ENCODE measurements at regions not wholly inside any gene's neighbourhood (a gene's known extent, or its start where the extent isn't known, plus 50 kb on each side); places are given as distances from the start of the nearest gene placed in this dataset.

DNA sequence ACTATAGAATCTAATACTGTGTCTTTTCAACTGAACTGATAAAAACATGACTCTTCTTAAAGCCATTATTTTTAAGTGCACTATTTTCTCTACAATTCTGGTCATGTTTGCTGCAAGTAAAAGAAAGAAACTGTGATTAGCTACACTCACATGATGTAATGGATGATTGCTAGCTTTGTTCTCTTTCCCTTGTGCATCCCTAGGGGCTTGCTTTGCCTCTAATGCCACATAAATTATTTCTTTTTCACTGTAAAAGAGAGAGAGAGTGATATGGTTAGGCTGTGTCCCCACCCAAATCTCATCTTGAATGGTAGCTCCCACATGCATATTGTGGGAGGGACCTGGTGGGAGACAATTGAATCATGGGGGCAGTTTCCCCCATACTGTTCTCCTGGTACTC is 630.2 kb upstream of the NR3C2 start:
- H2BK15ac ChIP-seq (ENCODE audit: low read length): no peak overlapping the region
- no peak overlapping the region for H2AFZ ChIP-seq (ENCODE audit: low read length)
- H3K4me1 ChIP-seq (replicated peaks in 1 of 4; ENCODE audit: control insufficient read depth in 3 of 4, insufficient read depth in 4 of 4, low read length in 3 of 4): no peaks in the 10 kb centered on the region
- H3K56ac ChIP-seq (replicated peaks; ENCODE audit: insufficient read length, low read depth, low read length): no peak overlapping the region
- no peak overlapping the region for H3K9ac ChIP-seq (replicated peaks in 1 of 4; ENCODE audit: extremely low read depth in 1 of 4, low read depth in 3 of 4, low read length in 3 of 4)
- no peak overlapping the region for H2BK12ac ChIP-seq (ENCODE audit: low read depth, low read length)
- DNase-seq (ENCODE audit: low read depth in 1 of 2, low spot score in 2 of 2) (no peak), FAIRE-seq (no peak)
- no peak overlapping the region for H3K4me2 ChIP-seq (ENCODE audit: insufficient read depth in 1 of 2, low read depth in 2 of 2, low read length in 2 of 2)
- no peak overlapping the region for H3K14ac ChIP-seq (ENCODE audit: insufficient read length)
- no peaks in the 10 kb centered on the region for H3K9me3 ChIP-seq (ENCODE audit: insufficient read depth in 2 of 2, low read depth in 1 of 2, low read length in 1 of 2)
- H3K36me3 ChIP-seq (ENCODE audit: control insufficient read depth in 2 of 4, insufficient read depth in 4 of 4, low read length in 3 of 4): no peaks in the 10 kb centered on the region
- no peaks in the 10 kb centered on the region for H3K27me3 ChIP-seq (replicated peaks in 1 of 4; ENCODE audit: control insufficient read depth in 3 of 4, extremely low read depth in 1 of 4, insufficient read depth in 3 of 4, low read length in 3 of 4)
- no peak overlapping the region for H2AK5ac ChIP-seq (ENCODE audit: low read depth, low read length)
- no peak overlapping the region for H3K4me3 ChIP-seq (ENCODE audit: extremely low read depth in 1 of 4, insufficient read depth in 2 of 4, low read depth in 3 of 4, low read length in 4 of 4)
- no peak overlapping the region for H4K8ac ChIP-seq (ENCODE audit: extremely low read depth, insufficient read depth, low read length)
- CTCF ChIA-PET (ENCODE audit: partially characterized antibody): no interaction called here
- H2BK120ac ChIP-seq (replicated peaks; ENCODE audit: low read depth, low read length): no peak overlapping the region
- no peak overlapping the region for H4K91ac ChIP-seq (replicated peaks; ENCODE audit: insufficient read length, low read length)
- no peaks in the 10 kb centered on the region for H3K79me2 ChIP-seq (ENCODE audit: control insufficient read depth in 1 of 2, insufficient read depth in 2 of 2, low read length in 2 of 2)
- no peak overlapping the region for H2BK5ac ChIP-seq (ENCODE audit: low read depth, low read length)
- H3K27ac ChIP-seq (ENCODE audit: low read depth, low read length): no peak overlapping the region
- H3K4ac ChIP-seq (replicated peaks; ENCODE audit: insufficient read length, low read depth, low read length): no peak overlapping the region
- H3K18ac ChIP-seq (ENCODE audit: extremely low read depth, low read length): no peak overlapping the region
- no peak overlapping the region for H2BK20ac ChIP-seq (ENCODE audit: low read length)
- H3K79me1 ChIP-seq (ENCODE audit: low read depth, low read length): no peaks in the 10 kb centered on the region
- H3K23ac ChIP-seq (ENCODE audit: insufficient read length): no peak overlapping the region
- H3K23me2 ChIP-seq (ENCODE audit: low read depth, low read length): no peaks in the 10 kb centered on the region
- TF ChIP-seq TAF1 (IDR thresholded peaks at IDR 0.05; ENCODE audit: low read depth, low read length): no peak
- no peak for TF ChIP-seq BRCA1 (IDR thresholded peaks at IDR 0.05; ENCODE audit: low read depth, low read length)
- no peak for TF ChIP-seq TBP (IDR thresholded peaks at IDR 0.05; ENCODE audit: low read depth, low read length)
- TF ChIP-seq YY1 (IDR thresholded peaks at IDR 0.05; ENCODE audit: low read depth, low read length): no peak
- TF ChIP-seq SP4 (IDR thresholded peaks at IDR 0.05; ENCODE audit: low read length): no peak
- no peak for TF ChIP-seq RXRA (IDR thresholded peaks at IDR 0.05; ENCODE audit: insufficient read depth, low read depth, low read length)
- TF ChIP-seq RBBP5 (IDR thresholded peaks at IDR 0.05; ENCODE audit: borderline replicate concordance, low read depth, low read length): no peak
- no peak for TF ChIP-seq POU5F1 (IDR thresholded peaks at IDR 0.05; ENCODE audit: low read depth, low read length)
- no peak for TF ChIP-seq EGR1 (IDR thresholded peaks at IDR 0.05; ENCODE audit: borderline replicate concordance, low read depth, low read length)
- TF ChIP-seq ZNF274 (IDR thresholded peaks at IDR 0.05; ENCODE audit: borderline replicate concordance, extremely low read depth, low read length): no peak
- no peak for TF ChIP-seq SAP30 (IDR thresholded peaks at IDR 0.05; ENCODE audit: insufficient read depth, insufficient replicate concordance, low read length)
- no peaks in the 10 kb centered on the region for H4K20me1 ChIP-seq (replicated peaks in 1 of 2; ENCODE audit: control insufficient read depth in 1 of 2, insufficient read depth in 2 of 2, low read length in 2 of 2)
- H4K5ac ChIP-seq (ENCODE audit: insufficient read length, low read depth, low read length): no peak overlapping the region
- POLR2A ChIA-PET (ENCODE audit: partially characterized antibody): no interaction called here

Data from H1 (cell line).